IPS-18a (cell line): ENCODE measurements at regions not wholly inside any gene's neighbourhood (a gene's known extent, or its start where the extent isn't known, plus 50 kb on each side); places are given as distances from the start of the nearest gene placed in this dataset.

Experiments used
- H3K27ac ChIP-seq: one replicate; pipeline ENCODE4 v1.5.1; 2013; ENCODE audit warnings: low read length
- H3K27me3 ChIP-seq: one replicate; pipeline ENCODE4 v1.6.1; 2013; ENCODE audit warnings: mild to moderate bottlenecking, low read length; ENCODE audit not compliant: control insufficient read depth, insufficient read depth
- H3K36me3 ChIP-seq: one replicate; pipeline ENCODE4 v1.6.1; 2013; ENCODE audit warnings: low read depth, low read length; ENCODE audit not compliant: control insufficient read depth
- H3K4me1 ChIP-seq: one replicate; pipeline ENCODE4 v1.6.1; 2013; ENCODE audit warnings: low read depth, low read length; ENCODE audit not compliant: control insufficient read depth
- H3K4me3 ChIP-seq: one replicate; pipeline ENCODE4 v1.5.1; 2013; ENCODE audit warnings: low read length
- H3K9ac ChIP-seq: one replicate; pipeline ENCODE4 v1.6.1; 2013; ENCODE audit warnings: mild to moderate bottlenecking, low read length, moderate library complexity
- H3K9me3 ChIP-seq: one replicate; pipeline ENCODE4 v1.6.1; 2013; ENCODE audit warnings: low read depth, low read length; ENCODE audit not compliant: control insufficient read depth

GRCh38 chr12:125228519-125229260, 163.5 kb downstream of the AACS start:
- no peak overlapping the region for H3K4me3 ChIP-seq

GRCh38 chr12:125229878-125230530, 164.8 kb downstream of the AACS start:
- no peak overlapping the region for H3K4me3 ChIP-seq
- H3K27me3 ChIP-seq: no peaks in the 10 kb centered on the region
- no peak overlapping the region for H3K9ac ChIP-seq
- peaks cover 3% of the 10 kb centered on the region for H3K4me1 ChIP-seq
- H3K36me3 ChIP-seq: no peaks in the 10 kb centered on the region
- H3K9me3 ChIP-seq: no peaks in the 10 kb centered on the region
- no peak overlapping the region for H3K27ac ChIP-seq

More at GRCh38 chr12:125228519-125229260, 163.5 kb downstream of the AACS start:
- H3K27me3 ChIP-seq: no peaks in the 10 kb centered on the region
- no peaks in the 10 kb centered on the region for H3K36me3 ChIP-seq
- peaks cover 3% of the 10 kb centered on the region for H3K4me1 ChIP-seq
- no peak overlapping the region for H3K27ac ChIP-seq
- no peak overlapping the region for H3K9ac ChIP-seq
- no peaks in the 10 kb centered on the region for H3K9me3 ChIP-seq

GRCh38 chr12:125233319-125233718, 168.1 kb downstream of the AACS start:
- H3K9ac ChIP-seq: no peak overlapping the region
- H3K4me3 ChIP-seq: no peak overlapping the region
- no peak overlapping the region for H3K27ac ChIP-seq
- no peaks in the 10 kb centered on the region for H3K9me3 ChIP-seq
- H3K36me3 ChIP-seq: no peaks in the 10 kb centered on the region
- H3K4me1 ChIP-seq: peaks cover 1% of the 10 kb centered on the region
- H3K27me3 ChIP-seq: no peaks in the 10 kb centered on the region

- Histone ChIP-seq H3K4me3 (no peak overlapping the region), H3K36me3 (no peaks in the 10 kb centered on the region), H3K9ac (no peak overlapping the region), H3K27me3 (no peaks in the 10 kb centered on the region), H3K27ac (no peak overlapping the region), H3K4me1 (no peaks in the 10 kb centered on the region), H3K9me3 (no peaks in the 10 kb centered on the region)
Measured at GRCh38 chr12:125239563-125239962, 174.3 kb downstream of the AACS start.

- no peak overlapping the region for H3K9ac ChIP-seq
- no peaks in the 10 kb centered on the region for H3K27me3 ChIP-seq
- H3K27ac ChIP-seq: no peak overlapping the region
- peaks cover 1% of the 10 kb centered on the region for H3K4me1 ChIP-seq
- no peaks in the 10 kb centered on the region for H3K9me3 ChIP-seq
- H3K4me3 ChIP-seq: no peak overlapping the region
- no peaks in the 10 kb centered on the region for H3K36me3 ChIP-seq
Measured at GRCh38 chr12:125240717-125241116, 175.5 kb downstream of the AACS start.

- Histone ChIP-seq H3K4me3 (no peak overlapping the region), H3K36me3 (no peaks in the 10 kb centered on the region), H3K9me3 (no peaks in the 10 kb centered on the region), H3K27me3 (no peaks in the 10 kb centered on the region), H3K27ac (no peak overlapping the region), H3K9ac (no peak overlapping the region), H3K4me1 (peaks cover 8% of the 10 kb centered on the region)
Measured at GRCh38 chr12:125243811-125244210, 178.6 kb downstream of the AACS start.

- Histone ChIP-seq H3K9me3 (no peaks in the 10 kb centered on the region), H3K4me3 (no peak overlapping the region), H3K4me1 (peaks cover 8% of the 10 kb centered on the region)
Measured at GRCh38 chr12:125244338-125244737, 179.1 kb downstream of the AACS start.

GRCh38 chr12:125245581-125246557, 180.6 kb downstream of the AACS start:
- Histone ChIP-seq H3K9me3 (no peaks in the 10 kb centered on the region), H3K4me3 (no peak overlapping the region), H3K9ac (no peak overlapping the region), H3K36me3 (no peaks in the 10 kb centered on the region), H3K27me3 (no peaks in the 10 kb centered on the region), H3K4me1 (peaks cover 8% of the 10 kb centered on the region), H3K27ac (no peak overlapping the region)

More at GRCh38 chr12:125244338-125244737, 179.1 kb downstream of the AACS start:
- H3K27me3 ChIP-seq: no peaks in the 10 kb centered on the region
- no peak overlapping the region for H3K9ac ChIP-seq
- no peaks in the 10 kb centered on the region for H3K36me3 ChIP-seq
- no peak overlapping the region for H3K27ac ChIP-seq

- H3K9me3 ChIP-seq: no peaks in the 10 kb centered on the region
- no peak overlapping the region for H3K4me3 ChIP-seq
- H3K27ac ChIP-seq: no peak overlapping the region
- peaks cover 8% of the 10 kb centered on the region for H3K4me1 ChIP-seq
- H3K36me3 ChIP-seq: no peaks in the 10 kb centered on the region
- H3K27me3 ChIP-seq: no peaks in the 10 kb centered on the region
- H3K9ac ChIP-seq: no peak overlapping the region
Measured at GRCh38 chr12:125247477-125247876, 182.2 kb downstream of the AACS start.

- Histone ChIP-seq H3K4me1 (peaks cover 8% of the 10 kb centered on the region), H3K36me3 (no peaks in the 10 kb centered on the region), H3K9me3 (no peaks in the 10 kb centered on the region), H3K9ac (no peak overlapping the region), H3K27me3 (no peaks in the 10 kb centered on the region), H3K4me3 (no peak overlapping the region), H3K27ac (no peak overlapping the region)
Measured at GRCh38 chr12:125249066-125249824, 184.0 kb downstream of the AACS start.

GRCh38 chr12:125249932-125250331, 184.7 kb downstream of the AACS start:
- H3K27me3 ChIP-seq: no peaks in the 10 kb centered on the region
- H3K4me3 ChIP-seq: no peak overlapping the region
- no peak overlapping the region for H3K27ac ChIP-seq
- peaks cover 8% of the 10 kb centered on the region for H3K4me1 ChIP-seq
- no peaks in the 10 kb centered on the region for H3K36me3 ChIP-seq
- no peak overlapping the region for H3K9ac ChIP-seq
- no peaks in the 10 kb centered on the region for H3K9me3 ChIP-seq
